ENCODE measurements at regions not wholly inside any gene's neighbourhood (a gene's known extent, or its start where the extent isn't known, plus 50 kb on each side); places are given as distances from the start of the nearest gene placed in this dataset.

DNA sequence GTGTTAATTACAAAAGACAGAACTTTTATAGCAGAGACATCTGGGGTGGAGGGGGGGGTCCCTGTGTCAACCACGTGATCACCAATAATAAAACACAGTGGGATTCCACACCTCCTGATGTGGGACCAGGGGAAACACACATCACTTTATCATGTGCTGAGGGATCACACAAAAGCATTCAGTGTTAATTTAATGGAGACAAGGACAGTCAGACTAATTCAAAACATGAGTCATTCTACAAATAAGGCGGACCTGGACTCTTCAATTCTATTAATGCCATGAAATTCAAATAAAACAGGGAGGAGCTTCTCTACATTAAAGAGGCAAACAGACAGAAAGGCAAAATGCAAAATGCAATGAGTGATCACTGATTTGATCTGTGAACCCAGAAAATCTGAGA is 67.3 kb upstream of the PFKP start:
- Histone ChIP-seq H3K4me1 (no peaks in the 10 kb centered on the region), H3K36me3 (ENCODE audit: low read depth, missing control alignments) (no peaks in the 10 kb centered on the region), H3K27ac (no peak overlapping the region), H3K9me3 (no peaks in the 10 kb centered on the region), H3K4me3 (no peak overlapping the region), H3K27me3 (no peaks in the 10 kb centered on the region)
- 65 to 73% methylated on average over 2 of the region's 2 CpGs for WGBS, 2 donors
- TF ChIP-seq, protein P1, sequence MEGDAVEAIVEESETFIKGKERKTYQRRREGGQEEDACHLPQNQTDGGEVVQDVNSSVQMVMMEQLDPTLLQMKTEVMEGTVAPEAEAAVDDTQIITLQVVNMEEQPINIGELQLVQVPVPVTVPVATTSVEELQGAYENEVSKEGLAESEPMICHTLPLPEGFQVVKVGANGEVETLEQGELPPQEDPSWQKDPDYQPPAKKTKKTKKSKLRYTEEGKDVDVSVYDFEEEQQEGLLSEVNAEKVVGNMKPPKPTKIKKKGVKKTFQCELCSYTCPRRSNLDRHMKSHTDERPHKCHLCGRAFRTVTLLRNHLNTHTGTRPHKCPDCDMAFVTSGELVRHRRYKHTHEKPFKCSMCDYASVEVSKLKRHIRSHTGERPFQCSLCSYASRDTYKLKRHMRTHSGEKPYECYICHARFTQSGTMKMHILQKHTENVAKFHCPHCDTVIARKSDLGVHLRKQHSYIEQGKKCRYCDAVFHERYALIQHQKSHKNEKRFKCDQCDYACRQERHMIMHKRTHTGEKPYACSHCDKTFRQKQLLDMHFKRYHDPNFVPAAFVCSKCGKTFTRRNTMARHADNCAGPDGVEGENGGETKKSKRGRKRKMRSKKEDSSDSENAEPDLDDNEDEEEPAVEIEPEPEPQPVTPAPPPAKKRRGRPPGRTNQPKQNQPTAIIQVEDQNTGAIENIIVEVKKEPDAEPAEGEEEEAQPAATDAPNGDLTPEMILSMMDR (IDR thresholded peaks at IDR 0.05): no peak
- no peak for TF ChIP-seq POLR2A (IDR thresholded peaks at IDR 0.05)
- intact Hi-C loops (cut with DNase I; ENCODE audit: low total_unique reads): no loop called here
- no peak for DNase-seq

DNA sequence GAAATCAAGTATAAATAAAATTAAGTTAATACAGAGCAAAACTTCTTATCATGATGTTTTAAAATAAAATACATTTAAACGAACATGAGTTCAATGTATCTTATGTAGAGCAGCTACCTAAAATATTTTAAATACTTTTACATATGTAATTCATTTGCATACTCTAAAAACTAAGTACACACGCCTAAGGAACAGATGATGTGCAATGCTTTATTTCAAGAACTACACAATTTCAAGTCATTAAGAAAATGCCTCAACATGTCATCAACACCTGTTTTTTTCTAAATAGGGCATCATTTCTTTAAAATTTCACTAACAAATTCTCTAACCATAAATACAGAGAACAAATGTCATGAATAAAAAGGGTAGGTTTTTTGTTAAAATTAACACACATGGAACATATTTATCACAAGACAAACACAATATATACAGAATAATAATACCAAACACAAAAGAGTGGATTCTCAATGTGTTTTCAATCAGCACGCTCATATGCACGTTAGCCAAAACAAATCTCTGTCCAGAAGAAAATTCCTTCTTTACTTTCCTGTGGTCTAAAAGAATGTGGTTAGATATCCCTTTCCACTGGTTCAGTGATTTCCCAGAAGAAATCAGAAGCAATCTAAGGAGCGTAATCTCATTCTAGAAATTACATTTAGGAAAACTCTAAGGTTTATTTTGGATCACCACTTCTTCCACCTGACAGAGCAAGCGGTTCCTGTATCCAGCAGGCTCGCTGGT is 73.0 kb upstream of the PFKP start:
- no peaks in the 10 kb centered on the region for H3K27me3 ChIP-seq
- peak overlapping the region; percentile 0 to 45 for H3K4me3 ChIP-seq
- no peaks in the 10 kb centered on the region for H3K9me3 ChIP-seq
- no peaks in the 10 kb centered on the region for H3K4me1 ChIP-seq
- intact Hi-C loops (cut with DNase I; ENCODE audit: low total_unique reads): no loop called here
- no peak for TF ChIP-seq POLR2A (IDR thresholded peaks at IDR 0.05)
- TF ChIP-seq, protein P1 (IDR thresholded peaks at IDR 0.05): no peak
- H3K36me3 ChIP-seq (ENCODE audit: low read depth, missing control alignments): no peaks in the 10 kb centered on the region
- no peak for DNase-seq
- WGBS, 2 donors: 68 to 75% methylated on average over 7 of the region's 7 CpGs
- H3K27ac ChIP-seq: no peak overlapping the region

DNA sequence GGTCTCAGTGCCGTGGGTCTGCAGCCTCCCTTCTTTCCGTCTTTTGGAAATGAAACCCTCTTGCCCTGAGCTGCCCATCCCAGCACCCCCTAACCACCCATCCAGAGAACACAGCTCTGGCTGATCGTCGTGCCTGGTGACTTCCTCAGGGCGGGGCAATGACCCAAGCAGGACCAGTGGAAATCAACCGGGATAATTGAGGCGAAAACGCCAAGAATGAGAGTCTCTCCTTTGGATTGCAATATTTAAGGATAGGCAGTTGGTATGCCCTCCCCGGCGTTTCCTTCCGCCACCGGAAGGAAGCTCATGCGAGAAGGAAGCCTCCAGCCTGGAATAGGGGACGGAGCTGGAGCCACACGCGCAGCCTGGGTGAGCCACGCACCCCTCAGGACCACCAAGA is 73.7 kb upstream of the PFKP start:
- Histone ChIP-seq H3K9me3 (no peaks in the 10 kb centered on the region), H3K27me3 (no peaks in the 10 kb centered on the region), H3K27ac (no peak overlapping the region), H3K4me1 (no peaks in the 10 kb centered on the region), H3K4me3 (peak overlapping the region; percentile 0 to 45), H3K36me3 (ENCODE audit: low read depth, missing control alignments) (no peaks in the 10 kb centered on the region)
- TF ChIP-seq, protein P1 (IDR thresholded peaks at IDR 0.05): no peak
- TF ChIP-seq POLR2A (IDR thresholded peaks at IDR 0.05): no peak
- DNase-seq: peak; percentile 34
- 60 to 71% methylated on average over 15 to 17 of the region's 17 CpGs for WGBS, 2 donors
- intact Hi-C loops (cut with DNase I; ENCODE audit: low total_unique reads): no loop called here

DNA sequence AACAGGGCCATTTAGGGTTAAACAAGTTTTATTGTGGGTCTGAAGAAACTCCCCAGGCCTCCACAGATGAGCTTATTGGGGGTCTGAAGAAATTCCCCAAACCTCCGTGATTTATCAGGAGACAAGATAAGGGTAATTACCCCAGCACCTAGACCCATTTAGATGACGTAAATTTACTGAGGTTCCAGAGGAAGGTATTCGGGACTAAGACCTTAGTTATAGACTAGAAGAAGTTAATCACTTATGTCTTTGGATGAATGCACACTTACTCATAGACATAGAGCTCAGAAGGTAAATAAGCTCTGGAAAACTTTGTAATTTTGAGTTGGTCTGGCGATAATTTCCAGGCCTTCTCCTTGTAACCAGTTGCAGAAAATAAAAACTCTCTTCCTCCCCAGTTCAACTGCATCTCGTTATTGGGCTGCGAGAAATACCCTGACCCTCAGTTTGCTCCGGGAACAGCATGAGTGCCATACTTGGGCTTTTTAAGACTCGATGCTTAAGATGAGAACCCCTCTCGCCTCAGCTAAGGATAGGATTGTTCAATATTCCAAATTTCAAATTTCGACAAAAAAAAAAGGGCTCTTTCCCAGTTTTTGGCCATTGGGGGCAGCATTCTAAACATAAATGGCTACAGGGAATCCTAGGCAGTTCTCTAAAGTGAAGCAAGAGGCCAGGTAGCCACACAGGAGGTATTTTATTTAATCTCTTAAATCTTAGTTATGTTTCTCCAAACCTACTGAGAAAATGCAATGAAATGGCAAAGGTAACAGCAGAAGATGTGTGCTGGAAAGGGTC is 74.7 kb upstream of the PFKP start:
- DNase-seq: no peak
- Histone ChIP-seq H3K27ac (no peak overlapping the region), H3K4me1 (no peaks in the 10 kb centered on the region), H3K27me3 (no peaks in the 10 kb centered on the region), H3K36me3 (ENCODE audit: low read depth, missing control alignments) (no peaks in the 10 kb centered on the region), H3K9me3 (no peaks in the 10 kb centered on the region), H3K4me3 (no peak overlapping the region)
- TF ChIP-seq, protein P1 (IDR thresholded peaks at IDR 0.05): no peak
- TF ChIP-seq POLR2A (IDR thresholded peaks at IDR 0.05): no peak
- 51 to 54% methylated on average over 10 of the region's 10 CpGs for WGBS, 2 donors
- intact Hi-C loops (cut with DNase I; ENCODE audit: low total_unique reads): no loop called here
